CD4-positive, alpha-beta T cell (primary cell): ENCODE measurements at regions not wholly inside any gene's neighbourhood (a gene's known extent, or its start where the extent isn't known, plus 50 kb on each side); places are given as distances from the start of the nearest gene placed in this dataset.

Experiments
- ATAC-seq: fragments of 200-7000 bp; cut with Tn5 transposase; one replicate; pipeline ENCODE4 v1.10.0; 2022; ENCODE audit warnings: mild to moderate bottlenecking; ENCODE audit not compliant: poor library complexity
- CTCF ChIA-PET: fragments of 350-600 bp; sonication (Branson Sonifier 250); formaldehyde crosslinking; loops from one replicate; lab custom pipeline; 2021; ENCODE audit warnings: antibody characterized with exemption, inconsistent platforms; lab: Charles Lee
- POLR2A ChIA-PET: fragments of 350-600 bp; sonication (Branson Sonifier 250); formaldehyde crosslinking; loops from one replicate; lab custom pipeline; 2021; ENCODE audit warnings: antibody characterized with exemption, inconsistent platforms; lab: Charles Lee
- DNase-seq, 14 experiments: peaks; one replicate each; pipeline ENCODE4 v3.0.0-alpha.2; 2013 to 2020; ENCODE audit warnings: mixed read lengths in 2 of 14
- H3K27ac ChIP-seq, 2 donors: one replicate each; pipeline versions ENCODE4 v1.5.1 to v1.7.0; 2013; ENCODE audit warnings: low read length in 2 of 2, low read depth in 1 of 2, mild to moderate bottlenecking in 1 of 2
- H3K27me3 ChIP-seq, 2 experiments: 1 replicate in 1 of 2; 2 replicates in 1 of 2; pipeline versions ENCODE4 v1.6.1 to v1.7.0; 2013; ENCODE audit warnings: low read length in 2 of 2, control low read depth in 1 of 2, mild to moderate bottlenecking in 1 of 2, moderate library complexity in 1 of 2; ENCODE audit not compliant: insufficient read depth in 2 of 2, control insufficient read depth in 1 of 2
- H3K36me3 ChIP-seq: one replicate; pipeline ENCODE4 v1.6.1; 2013; ENCODE audit warnings: low read length, control low read depth; ENCODE audit not compliant: insufficient read depth
- H3K4me1 ChIP-seq: one replicate; pipeline ENCODE4 v1.6.1; 2013; ENCODE audit warnings: low read length, control low read depth; ENCODE audit not compliant: insufficient read depth
- H3K4me3 ChIP-seq: one replicate; pipeline ENCODE4 v1.5.1; 2013; ENCODE audit warnings: mild to moderate bottlenecking, low read length, moderate library complexity
- H3K9me3 ChIP-seq, 2 experiments: 1 replicate in 1 of 2; 2 replicates in 1 of 2; pipeline versions ENCODE4 v1.6.1 to v1.7.0; 2013; ENCODE audit warnings: low read length in 2 of 2, mild to moderate bottlenecking in 2 of 2, control low read depth in 1 of 2, moderate library complexity in 1 of 2; ENCODE audit not compliant: control insufficient read depth in 1 of 2, insufficient read depth in 1 of 2
- H3K27ac Mint-ChIP-seq: one replicate; pipeline ENCODE4 v1.8.0; 2020; ENCODE audit warnings: mixed read lengths
- H3K27me3 Mint-ChIP-seq: one replicate; pipeline ENCODE4 v1.8.0; 2021; ENCODE audit warnings: mixed read lengths
- H3K36me3 Mint-ChIP-seq: one replicate; pipeline ENCODE4 v1.8.0; 2021; ENCODE audit warnings: low read depth, mixed read lengths
- H3K4me1 Mint-ChIP-seq: one replicate; pipeline ENCODE4 v1.8.0; 2021; ENCODE audit warnings: low read depth, mixed read lengths
- H3K4me3 Mint-ChIP-seq: one replicate; pipeline ENCODE4 v1.8.0; 2020; ENCODE audit warnings: mild to moderate bottlenecking, mixed read lengths
- H3K9me3 Mint-ChIP-seq: one replicate; pipeline ENCODE4 v1.8.0; 2020; ENCODE audit warnings: mixed read lengths
- CTCF ChIP-seq: fragments of 200-600 bp; IDR thresholded peaks from one replicate; pipeline ENCODE4 v1.8.0; 2022; ENCODE audit warnings: antibody characterized with exemption, mild to moderate bottlenecking
- intact Hi-C, 2 experiments: fragments of 100-400 bp; cut with DNase I in 1 of 2; cut with micrococcal nuclease in 1 of 2; formaldehyde crosslinking; loops; one replicate each; pipeline versions ENCODE4 v1.15.1 to v1.9.0; 2023 to 2025; cut with DNase I, micrococcal nuclease

- peaks cover 0 to 4% of the 10 kb centered on the region in 2 experiments for H3K27me3 ChIP-seq
- H3K9me3 Mint-ChIP-seq = peaks cover 8% of the 10 kb centered on the region
- H3K27ac Mint-ChIP-seq = no peak overlapping the region
- no peaks in the 10 kb centered on the region for H3K27me3 Mint-ChIP-seq
- no peak overlapping the region for H3K4me3 Mint-ChIP-seq
- DNase-seq (no peak), ATAC-seq (no peak)
- ChIA-PET POLR2A (no interaction called here), CTCF (no interaction called here)
- intact Hi-C loops = no loop called here
- H3K27ac ChIP-seq = no peak overlapping the region
- TF ChIP-seq CTCF = no peak
- H3K4me1 Mint-ChIP-seq = no peaks in the 10 kb centered on the region
- no peaks in the 10 kb centered on the region for H3K36me3 ChIP-seq
- H3K36me3 Mint-ChIP-seq = no peaks in the 10 kb centered on the region
- H3K4me1 ChIP-seq = no peaks in the 10 kb centered on the region
- H3K4me3 ChIP-seq = no peak overlapping the region
- H3K9me3 ChIP-seq = peaks cover 15 to 27% of the 10 kb centered on the region in 2 experiments
Measured at GRCh38 chr5:6885581-6885980, 172.3 kb downstream of the TENT4A start.

GRCh38 chr5:6886866-6887265, 173.6 kb downstream of the TENT4A start:
- no peak for DNase-seq
- intact Hi-C loops = no loop called here
- CTCF ChIA-PET = no interaction called here
- no peaks in the 10 kb centered on the region for H3K36me3 Mint-ChIP-seq
- peaks cover 8% of the 10 kb centered on the region for H3K9me3 Mint-ChIP-seq
- no peaks in the 10 kb centered on the region for H3K27me3 Mint-ChIP-seq
- H3K9me3 ChIP-seq = peaks cover 18 to 27% of the 10 kb centered on the region in 2 experiments
- H3K27me3 ChIP-seq = peaks cover 0 to 4% of the 10 kb centered on the region in 2 experiments
- no peak for TF ChIP-seq CTCF
- no peak for ATAC-seq
- POLR2A ChIA-PET = no interaction called here
- H3K4me3 Mint-ChIP-seq = no peak overlapping the region
- H3K4me3 ChIP-seq = no peak overlapping the region
- H3K27ac ChIP-seq = no peak overlapping the region
- H3K36me3 ChIP-seq = no peaks in the 10 kb centered on the region
- H3K4me1 ChIP-seq = no peaks in the 10 kb centered on the region
- H3K27ac Mint-ChIP-seq = no peak overlapping the region
- H3K4me1 Mint-ChIP-seq = no peaks in the 10 kb centered on the region

GRCh38 chr5:6889030-6889429, 175.8 kb downstream of the TENT4A start:
- H3K36me3 Mint-ChIP-seq = no peaks in the 10 kb centered on the region
- H3K4me3 ChIP-seq = no peak overlapping the region
- H3K4me1 Mint-ChIP-seq = no peaks in the 10 kb centered on the region
- H3K27ac Mint-ChIP-seq = no peak overlapping the region
- ATAC-seq (no peak), DNase-seq (no peak)
- peaks cover 8% of the 10 kb centered on the region for H3K9me3 Mint-ChIP-seq
- TF ChIP-seq CTCF = no peak
- H3K9me3 ChIP-seq = peaks cover 18 to 27% of the 10 kb centered on the region in 2 experiments
- H3K27me3 ChIP-seq = no peaks in the 10 kb centered on the region
- H3K27me3 Mint-ChIP-seq = no peaks in the 10 kb centered on the region
- intact Hi-C loops = no loop called here
- ChIA-PET CTCF (interaction anchor here (0.5 kb wide), 1 partner anchor 32 kb away, joined by 3 read pairs; no protein-coding TSS in a partner anchor), POLR2A (no interaction called here)
- no peaks in the 10 kb centered on the region for H3K36me3 ChIP-seq
- no peak overlapping the region for H3K27ac ChIP-seq
- no peaks in the 10 kb centered on the region for H3K4me1 ChIP-seq
- no peak overlapping the region for H3K4me3 Mint-ChIP-seq
